Urinary bladder (tissue), 3 donors: ENCODE measurements at regions not wholly inside any gene's neighbourhood (a gene's known extent, or its start where the extent isn't known, plus 50 kb on each side); places are given as distances from the start of the nearest gene placed in this dataset.

ENCODE experiments used
- DNase-seq: peaks from one replicate; pipeline ENCODE4 v3.0.0-alpha.2; 2015; ENCODE audit errors: extremely low spot score
- H3K27ac ChIP-seq: one replicate; pipeline ENCODE4 v1.5.1; 2013; ENCODE audit warnings: low read depth, mild to moderate bottlenecking, moderate library complexity
- H3K36me3 ChIP-seq: one replicate; pipeline ENCODE4 v1.6.1; 2013; ENCODE audit warnings: mild to moderate bottlenecking, moderate library complexity; ENCODE audit not compliant: insufficient read depth
- H3K4me1 ChIP-seq: one replicate; pipeline ENCODE4 v1.6.1; 2013; ENCODE audit warnings: mild to moderate bottlenecking, moderate library complexity; ENCODE audit not compliant: insufficient read depth
- H3K4me3 ChIP-seq: one replicate; pipeline ENCODE4 v1.5.1; 2013; ENCODE audit warnings: low read depth, low read length
- WGBS: extraction: QIAGEN DNeasy Blood & Tissue Kit; methylation state at CpG from one replicate; pipeline ENCODE4 v1.1.7; 2013; 5-methylcytosine and 5-hydroxymethylcytosine counted together
- donor health status: healthy with polysubstance abuse.
- donor health status: healthy.

- H3K27ac ChIP-seq = no peak overlapping the region
- no peak for DNase-seq
- H3K4me3 ChIP-seq = no peak overlapping the region
- WGBS = 27% methylated on average over 4 of the region's 4 CpGs
- peaks cover 5% of the 10 kb centered on the region for H3K4me1 ChIP-seq
- H3K36me3 ChIP-seq = no peaks in the 10 kb centered on the region
Measured at GRCh38 chr20:22795871-22796270, 211.5 kb upstream of the FOXA2 start.

GRCh38 chr20:22796469-22797077 is 212.2 kb upstream of the FOXA2 start:
- H3K27ac ChIP-seq = no peak overlapping the region
- 42% methylated on average over 5 of the region's 5 CpGs for WGBS
- peaks cover 5% of the 10 kb centered on the region for H3K4me1 ChIP-seq
- no peaks in the 10 kb centered on the region for H3K36me3 ChIP-seq
- no peak overlapping the region for H3K4me3 ChIP-seq
- DNase-seq = no peak

DNA sequence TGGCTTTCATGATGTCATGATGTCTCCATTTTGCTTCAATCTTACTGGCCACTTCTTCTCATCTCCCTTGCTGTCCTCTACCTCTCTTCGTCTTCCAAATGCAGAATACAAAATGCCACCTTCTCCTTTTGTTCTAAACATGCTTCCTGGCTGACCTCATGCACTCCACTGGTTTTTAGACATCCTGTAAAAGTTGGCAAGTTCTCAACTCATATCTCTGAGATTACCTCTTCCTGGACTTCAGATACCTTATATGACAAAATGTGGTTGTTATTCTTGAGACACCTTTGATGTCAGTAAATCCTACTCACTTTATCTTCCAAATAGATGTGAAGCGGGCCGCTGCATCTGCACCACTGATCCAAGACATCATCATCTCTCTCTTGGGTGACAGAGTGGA is 212.7 kb upstream of the FOXA2 start:
- no peak overlapping the region for H3K27ac ChIP-seq
- DNase-seq = no peak
- no peak overlapping the region for H3K4me3 ChIP-seq
- peaks cover 5% of the 10 kb centered on the region for H3K4me1 ChIP-seq
- H3K36me3 ChIP-seq = no peaks in the 10 kb centered on the region
- WGBS = 71% methylated on average over 3 of the region's 3 CpGs

GRCh38 chr20:22799687-22800086 is 215.3 kb upstream of the FOXA2 start:
- H3K4me3 ChIP-seq = no peak overlapping the region
- DNase-seq = no peak
- 60% methylated on average over 3 of the region's 3 CpGs for WGBS

DNA sequence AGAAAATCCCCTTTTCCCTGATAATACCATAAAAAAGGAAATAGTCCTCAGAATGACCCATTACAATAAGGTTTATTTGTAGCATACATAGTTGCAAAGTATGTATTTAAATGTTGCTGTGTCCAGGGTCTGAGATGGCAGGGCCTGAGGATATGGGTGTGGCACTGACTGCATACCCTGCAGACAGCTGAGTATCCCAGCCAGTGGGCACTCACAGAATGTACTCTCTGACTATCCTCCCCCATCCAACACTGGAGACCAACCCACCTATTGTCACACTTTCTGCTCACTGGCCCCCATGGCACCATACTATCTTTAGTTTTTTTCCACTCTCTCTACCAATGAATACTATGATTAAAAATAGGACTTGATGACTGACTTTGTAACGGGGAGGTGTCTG is 215.8 kb upstream of the FOXA2 start:
- WGBS = 80% methylated on average over 1 of the region's 1 CpG
- H3K4me3 ChIP-seq = no peak overlapping the region
- no peak for DNase-seq
- H3K36me3 ChIP-seq = no peaks in the 10 kb centered on the region
- no peak overlapping the region for H3K27ac ChIP-seq
- H3K4me1 ChIP-seq = peaks cover 3% of the 10 kb centered on the region

More at GRCh38 chr20:22799687-22800086, 215.3 kb upstream of the FOXA2 start:
- Histone ChIP-seq H3K36me3 (no peaks in the 10 kb centered on the region), H3K27ac (no peak overlapping the region), H3K4me1 (peaks cover 4% of the 10 kb centered on the region)

GRCh38 chr20:22801528-22801927 is 217.2 kb upstream of the FOXA2 start:
- Histone ChIP-seq H3K4me3 (no peak overlapping the region), H3K36me3 (no peaks in the 10 kb centered on the region), H3K4me1 (no peaks in the 10 kb centered on the region), H3K27ac (no peak overlapping the region)
- 41% methylated on average over 4 of the region's 4 CpGs for WGBS
- DNase-seq = no peak

DNA sequence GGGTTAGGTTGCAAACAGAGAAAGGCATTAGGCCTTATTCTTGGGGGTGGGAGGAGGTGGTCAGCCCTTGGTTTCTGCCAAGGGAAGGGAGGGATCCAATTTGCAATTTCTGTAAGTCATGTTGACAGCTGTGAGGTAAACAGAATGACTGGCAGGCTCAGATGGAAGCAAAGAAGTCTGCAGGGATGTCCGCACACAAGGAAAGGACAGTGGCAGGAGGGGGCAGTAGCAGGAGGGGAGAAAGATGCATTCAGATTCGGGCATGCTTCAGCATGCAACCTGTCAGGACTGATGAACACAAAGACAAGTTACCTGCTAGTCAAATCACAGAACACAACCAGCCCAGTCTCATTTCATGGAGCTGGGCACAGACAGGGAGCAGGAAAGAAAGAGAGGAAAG is 217.9 kb upstream of the FOXA2 start:
- no peak for DNase-seq
- Histone ChIP-seq H3K4me1 (no peaks in the 10 kb centered on the region), H3K27ac (no peak overlapping the region), H3K4me3 (no peak overlapping the region), H3K36me3 (no peaks in the 10 kb centered on the region)
- 82% methylated on average over 2 of the region's 2 CpGs for WGBS

GRCh38 chr20:22805219-22805618 is 220.8 kb upstream of the FOXA2 start:
- no peak overlapping the region for H3K4me3 ChIP-seq
- no peaks in the 10 kb centered on the region for H3K4me1 ChIP-seq
- H3K27ac ChIP-seq = no peak overlapping the region
- DNase-seq = no peak
- 47% methylated on average over 4 of the region's 4 CpGs for WGBS
- no peaks in the 10 kb centered on the region for H3K36me3 ChIP-seq

DNA sequence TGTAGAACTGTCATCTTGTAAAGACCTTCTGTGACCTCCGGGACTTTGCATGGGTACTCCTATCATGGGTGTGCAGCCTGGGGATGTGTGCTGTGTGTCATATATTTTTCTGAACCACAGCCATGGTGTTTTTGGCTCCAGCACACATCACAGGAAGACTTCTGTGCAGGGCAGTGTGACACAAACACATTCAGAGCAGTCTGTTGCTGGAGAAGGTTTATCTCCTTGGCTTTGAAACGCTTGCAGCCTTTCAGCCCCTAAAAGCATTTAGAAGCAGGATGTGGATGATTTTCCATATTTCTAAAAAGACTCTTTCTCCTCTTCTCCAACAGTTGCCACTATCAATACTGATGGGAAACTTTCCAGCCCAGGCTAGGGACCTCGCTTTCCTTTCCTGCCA is 221.6 kb upstream of the FOXA2 start:
- no peak for DNase-seq
- Histone ChIP-seq H3K4me1 (no peaks in the 10 kb centered on the region), H3K4me3 (no peak overlapping the region), H3K27ac (no peak overlapping the region), H3K36me3 (no peaks in the 10 kb centered on the region)
- WGBS = 69% methylated on average over 3 of the region's 3 CpGs

- Histone ChIP-seq H3K4me1 (no peaks in the 10 kb centered on the region), H3K4me3 (no peak overlapping the region), H3K27ac (no peak overlapping the region), H3K36me3 (no peaks in the 10 kb centered on the region)
- WGBS = 80% methylated on average over 3 of the region's 3 CpGs
- no peak for DNase-seq
Measured at GRCh38 chr20:22807045-22807444, 222.7 kb upstream of the FOXA2 start.

GRCh38 chr20:22807646-22808244 is 223.4 kb upstream of the FOXA2 start:
- Histone ChIP-seq H3K36me3 (no peaks in the 10 kb centered on the region), H3K4me1 (no peaks in the 10 kb centered on the region), H3K27ac (no peak overlapping the region), H3K4me3 (no peak overlapping the region)
- WGBS = 65% methylated on average over 6 of the region's 6 CpGs
- no peak for DNase-seq

- no peaks in the 10 kb centered on the region for H3K36me3 ChIP-seq
- no peak for DNase-seq
Measured at GRCh38 chr20:22808628-22809027, 224.3 kb upstream of the FOXA2 start.

DNA sequence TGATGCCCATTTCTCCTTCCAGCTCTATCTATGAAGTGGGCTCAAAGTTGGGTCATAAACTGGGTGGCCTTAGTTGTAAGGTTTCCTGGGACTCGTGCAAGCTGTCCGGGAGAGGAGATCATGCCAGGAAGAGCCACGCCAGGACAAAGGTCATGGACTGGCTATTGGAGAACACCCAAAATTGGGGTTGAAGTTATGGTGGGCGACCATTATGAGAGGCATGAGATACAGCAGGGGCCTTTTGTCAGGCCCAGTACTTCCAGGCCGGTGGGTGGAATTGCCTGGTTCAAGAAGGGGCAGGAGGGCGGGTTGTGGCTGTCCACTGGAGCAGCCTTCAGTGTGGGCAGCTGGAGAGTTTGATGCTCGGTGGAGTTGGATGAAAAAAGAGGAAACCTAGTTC is 225.1 kb upstream of the SSTR4 start:
- DNase-seq = no peak
- Histone ChIP-seq H3K4me3 (no peak overlapping the region), H3K4me1 (no peaks in the 10 kb centered on the region), H3K27ac (no peak overlapping the region), H3K36me3 (no peaks in the 10 kb centered on the region)
- WGBS = 91% methylated on average over 7 of the region's 7 CpGs

More at GRCh38 chr20:22808628-22809027, 224.3 kb upstream of the FOXA2 start:
- 80% methylated on average over 2 of the region's 2 CpGs for WGBS
- H3K4me3 ChIP-seq = no peak overlapping the region
- no peak overlapping the region for H3K27ac ChIP-seq
- no peaks in the 10 kb centered on the region for H3K4me1 ChIP-seq

DNA sequence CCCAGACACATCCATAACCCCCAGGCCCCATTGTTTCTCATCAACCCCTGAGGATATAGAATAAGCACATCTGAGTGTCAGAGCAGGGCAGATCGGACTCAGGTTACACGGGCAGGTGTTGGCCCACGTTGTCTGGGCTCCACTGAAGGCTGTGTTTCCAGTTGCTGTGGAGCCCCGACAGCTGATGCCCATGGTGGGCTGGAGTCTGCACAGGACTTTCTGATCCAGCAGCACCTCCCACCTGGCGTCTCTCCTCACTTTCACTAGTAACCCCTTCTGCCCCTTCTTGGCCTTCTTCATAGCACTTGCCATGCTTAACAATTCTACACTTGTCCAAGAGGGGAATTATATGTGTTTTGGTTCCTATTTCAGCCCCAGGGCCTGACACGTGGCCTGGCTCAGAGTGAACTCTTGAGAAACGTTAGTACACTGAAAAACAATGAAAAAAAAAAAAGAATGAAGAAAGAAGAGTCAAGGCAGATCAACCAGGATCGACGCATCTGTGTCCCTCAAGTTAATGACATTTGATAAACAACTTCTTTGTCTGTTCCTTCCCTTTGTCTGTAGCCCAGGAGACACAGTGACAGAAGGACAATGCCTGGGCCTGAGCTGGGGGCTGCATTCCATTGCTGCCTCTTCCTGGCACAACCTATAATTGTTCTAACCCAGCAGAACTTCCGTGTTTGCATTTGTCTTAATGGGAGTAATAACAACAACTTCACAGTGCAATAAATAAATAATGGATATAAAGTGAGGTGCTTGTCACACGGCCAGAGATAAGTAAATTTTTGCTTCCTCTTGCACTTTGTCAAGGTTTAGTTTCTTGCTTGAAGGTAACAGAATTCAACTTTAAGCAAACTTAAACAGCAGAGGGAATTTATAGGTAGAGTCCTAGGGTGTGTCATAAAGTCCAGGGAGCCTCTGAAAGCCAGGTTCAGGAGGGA is 224.2 kb upstream of the SSTR4 start:
- no peak for DNase-seq
- Histone ChIP-seq H3K36me3 (no peaks in the 10 kb centered on the region), H3K27ac (no peak overlapping the region), H3K4me1 (no peaks in the 10 kb centered on the region), H3K4me3 (no peak overlapping the region)
- WGBS = 80% methylated on average over 11 of the region's 11 CpGs
